ENCODE measurements at regions not wholly inside any gene's neighbourhood (a gene's known extent, or its start where the extent isn't known, plus 50 kb on each side); places are given as distances from the start of the nearest gene placed in this dataset.

DNA sequence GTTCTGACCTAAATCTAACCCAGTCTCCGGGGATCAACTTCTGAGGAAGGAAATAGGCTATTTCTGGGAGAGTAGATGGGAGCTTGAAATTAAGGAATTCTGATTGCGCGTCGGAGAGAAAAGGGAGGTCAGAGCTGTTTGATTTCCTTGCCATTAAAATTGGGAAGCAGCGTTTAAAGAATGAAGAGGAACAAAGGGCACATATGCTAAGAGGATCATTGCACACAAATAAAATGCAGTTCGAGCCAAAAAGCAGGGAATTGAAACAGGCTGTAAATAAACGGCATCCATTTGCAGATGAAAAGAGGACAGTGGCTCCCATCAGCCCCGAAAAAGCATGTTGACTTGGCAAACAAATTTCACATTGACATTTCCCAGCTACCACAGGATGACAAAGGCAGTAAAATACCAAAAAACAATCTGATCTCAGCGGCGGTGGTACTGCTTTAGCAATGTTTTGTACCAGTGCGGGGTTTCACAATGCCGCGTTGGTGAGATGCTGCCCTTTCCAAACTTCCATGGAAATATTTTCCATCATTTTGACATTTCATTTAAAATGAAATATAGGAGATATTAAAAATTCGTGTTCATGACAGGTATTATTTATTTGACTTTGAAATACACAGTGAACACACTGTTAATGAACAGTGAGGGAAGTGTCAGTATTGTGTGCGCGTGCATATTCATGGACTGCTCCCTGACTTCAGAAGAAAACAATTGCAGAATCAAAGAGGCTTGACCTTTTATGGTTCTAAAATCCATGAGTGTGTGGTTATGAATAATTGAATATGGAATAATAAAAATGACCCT lies 108.8 kb downstream of the SQOR start:
- Histone ChIP-seq H3K9ac (ENCODE audit: low read length) (no peak overlapping the region), H3K4me2 (ENCODE audit: low read length) (no peak overlapping the region), H3K36me3 (ENCODE audit: low read depth, low read length) (no peaks in the 10 kb centered on the region), H3K9me3 (ENCODE audit: low read length) (no peaks in the 10 kb centered on the region), H3K4me1 (ENCODE audit: insufficient read depth, low read length) (no peaks in the 10 kb centered on the region), H3K4me3 (ENCODE audit: low read length) (no peak overlapping the region), H3K79me2 (ENCODE audit: low read length) (no peaks in the 10 kb centered on the region), H3K9me2 (replicated peaks; ENCODE audit: low read length) (no peaks in the 10 kb centered on the region), H4K20me1 (ENCODE audit: low read length) (no peaks in the 10 kb centered on the region), H3F3A (ENCODE audit: low read length, unreplicated experiment) (no peaks in the 10 kb centered on the region), H2AFZ (ENCODE audit: low read length) (no peak overlapping the region), H3K27me3 (ENCODE audit: low read length) (no peaks in the 10 kb centered on the region; the same call in 1 of the 2 replicates), H3K27ac (ENCODE audit: low read length) (no peak overlapping the region)
- TF ChIP-seq EZH2 (IDR thresholded peaks at IDR 0.05; ENCODE audit: low read length, unreplicated experiment) (no peak), EZH2phosphoT487 (IDR thresholded peaks at IDR 0.05; ENCODE audit: borderline replicate concordance, low read length) (no peak), CTCF (conservative IDR thresholded peaks at IDR 0.05; ENCODE audit: low read depth, low read length) (no peak)
- no peak for ATAC-seq
- intact Hi-C loops (cut with micrococcal nuclease) = no loop called here
- ChIA-PET CTCF (no interaction called here), POLR2A (ENCODE audit: unreplicated experiment) (no interaction called here)
- no TSS peak for BruUV-seq (replicated peaks)
- DNase-seq = no peak

DNA sequence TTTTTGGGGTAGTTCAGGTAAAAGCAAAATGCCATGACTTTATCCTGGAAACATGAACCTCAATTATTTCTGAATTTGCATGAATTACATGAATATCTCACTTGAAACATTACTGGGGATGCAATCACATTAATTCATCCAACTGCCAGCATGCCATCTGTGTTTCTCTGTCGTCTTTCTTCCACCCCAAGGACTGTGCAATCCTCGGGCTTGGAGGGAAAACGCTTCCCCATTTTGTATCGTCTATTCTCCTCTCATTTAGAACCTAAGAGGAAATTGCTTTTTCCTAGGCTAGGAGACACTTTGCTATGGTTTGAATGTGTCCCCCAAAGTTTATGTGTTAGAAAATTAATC lies 109.4 kb downstream of the SQOR start:
- Histone ChIP-seq H3K4me3 (ENCODE audit: low read length) (no peak overlapping the region), H3F3A (ENCODE audit: low read length, unreplicated experiment) (no peaks in the 10 kb centered on the region), H3K9me3 (ENCODE audit: low read length) (no peaks in the 10 kb centered on the region), H3K4me2 (ENCODE audit: low read length) (no peak overlapping the region), H3K79me2 (ENCODE audit: low read length) (no peaks in the 10 kb centered on the region), H2AFZ (ENCODE audit: low read length) (no peak overlapping the region), H3K9ac (ENCODE audit: low read length) (no peak overlapping the region), H3K27me3 (ENCODE audit: low read length) (no peaks in the 10 kb centered on the region; the same call in 1 of the 2 replicates), H3K27ac (ENCODE audit: low read length) (no peak overlapping the region), H3K9me2 (replicated peaks; ENCODE audit: low read length) (no peaks in the 10 kb centered on the region), H4K20me1 (ENCODE audit: low read length) (no peaks in the 10 kb centered on the region), H3K4me1 (ENCODE audit: insufficient read depth, low read length) (no peaks in the 10 kb centered on the region), H3K36me3 (ENCODE audit: low read depth, low read length) (no peaks in the 10 kb centered on the region)
- ChIA-PET POLR2A (ENCODE audit: unreplicated experiment) (no interaction called here), CTCF (no interaction called here)
- TF ChIP-seq EZH2 (IDR thresholded peaks at IDR 0.05; ENCODE audit: low read length, unreplicated experiment) = no peak
- no peak for TF ChIP-seq CTCF (conservative IDR thresholded peaks at IDR 0.05; ENCODE audit: low read depth, low read length)
- DNase-seq (no peak), ATAC-seq (no peak)
- intact Hi-C loops (cut with micrococcal nuclease) = no loop called here
- BruUV-seq (replicated peaks) = no TSS peak

- Histone ChIP-seq H3K4me1 (ENCODE audit: insufficient read depth, low read length) (no peaks in the 10 kb centered on the region), H3K27ac (ENCODE audit: low read length) (no peak overlapping the region), H4K20me1 (ENCODE audit: low read length) (no peaks in the 10 kb centered on the region), H3K4me3 (ENCODE audit: low read length) (no peak overlapping the region), H3K9me3 (ENCODE audit: low read length) (no peaks in the 10 kb centered on the region), H3K79me2 (ENCODE audit: low read length) (no peaks in the 10 kb centered on the region), H3F3A (ENCODE audit: low read length, unreplicated experiment) (no peaks in the 10 kb centered on the region), H3K36me3 (ENCODE audit: low read depth, low read length) (no peaks in the 10 kb centered on the region), H3K9me2 (replicated peaks; ENCODE audit: low read length) (no peaks in the 10 kb centered on the region), H3K4me2 (ENCODE audit: low read length) (no peak overlapping the region), H3K27me3 (ENCODE audit: low read length) (no peaks in the 10 kb centered on the region; the same call in 1 of the 2 replicates), H2AFZ (ENCODE audit: low read length) (no peak overlapping the region), H3K9ac (ENCODE audit: low read length) (no peak overlapping the region)
- intact Hi-C loops (cut with micrococcal nuclease) = no loop called here
- ChIA-PET CTCF (no interaction called here), POLR2A (ENCODE audit: unreplicated experiment) (no interaction called here)
- TF ChIP-seq EZH2phosphoT487 (IDR thresholded peaks at IDR 0.05; ENCODE audit: borderline replicate concordance, low read length) = no peak
- no peak for TF ChIP-seq CTCF (conservative IDR thresholded peaks at IDR 0.05; ENCODE audit: low read depth, low read length)
- TF ChIP-seq EZH2 (IDR thresholded peaks at IDR 0.05; ENCODE audit: low read length, unreplicated experiment) = no peak
- DNase-seq (no peak), ATAC-seq (no peak)
- BruUV-seq (replicated peaks) = no TSS peak
Measured at GRCh38 chr15:45747426-45747825, 112.6 kb downstream of the SQOR start.

Measured in PC-3 (cell line).